ENCODE measurements at regions not wholly inside any gene's neighbourhood (a gene's known extent, or its start where the extent isn't known, plus 50 kb on each side); places are given as distances from the start of the nearest gene placed in this dataset.

DNA sequence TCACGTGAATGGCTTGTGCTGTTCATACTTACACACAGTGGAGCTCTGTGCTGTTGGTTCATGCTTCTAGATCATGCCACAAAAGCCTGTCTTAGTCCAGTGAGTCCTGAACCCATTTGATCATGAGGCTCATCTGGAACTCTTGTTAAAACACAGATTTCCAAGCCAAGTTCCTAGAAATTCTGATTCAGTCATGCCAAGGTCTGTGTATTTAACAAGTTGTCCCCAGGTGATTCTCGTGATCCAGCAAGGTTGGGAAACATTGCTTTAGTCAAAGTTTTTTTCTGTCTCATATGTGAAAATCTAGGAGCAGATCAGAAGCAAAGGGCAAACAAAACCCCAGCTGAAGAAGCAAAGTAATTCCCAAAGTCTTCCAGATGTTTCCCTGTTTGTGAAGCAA, 112.5 kb upstream of the GAS1 start:
- Histone ChIP-seq H3K27me3 (ENCODE audit: insufficient read depth, poor library complexity, severe bottlenecking) (no peaks in the 10 kb centered on the region), H3K4me3 (replicated peaks; ENCODE audit: insufficient read depth, low read length) (no peak overlapping the region), H3K27ac (replicated peaks) (no peak overlapping the region)
- TF ChIP-seq SPI1 (IDR thresholded peaks at IDR 0.05; ENCODE audit: borderline replicate concordance, low read depth) (no peak), GABPA (IDR thresholded peaks at IDR 0.05; ENCODE audit: low read depth) (no peak), POLR2AphosphoS5 (IDR thresholded peaks at IDR 0.05; ENCODE audit: low read depth) (no peak)
- TF ChIP-seq, protein P1, sequence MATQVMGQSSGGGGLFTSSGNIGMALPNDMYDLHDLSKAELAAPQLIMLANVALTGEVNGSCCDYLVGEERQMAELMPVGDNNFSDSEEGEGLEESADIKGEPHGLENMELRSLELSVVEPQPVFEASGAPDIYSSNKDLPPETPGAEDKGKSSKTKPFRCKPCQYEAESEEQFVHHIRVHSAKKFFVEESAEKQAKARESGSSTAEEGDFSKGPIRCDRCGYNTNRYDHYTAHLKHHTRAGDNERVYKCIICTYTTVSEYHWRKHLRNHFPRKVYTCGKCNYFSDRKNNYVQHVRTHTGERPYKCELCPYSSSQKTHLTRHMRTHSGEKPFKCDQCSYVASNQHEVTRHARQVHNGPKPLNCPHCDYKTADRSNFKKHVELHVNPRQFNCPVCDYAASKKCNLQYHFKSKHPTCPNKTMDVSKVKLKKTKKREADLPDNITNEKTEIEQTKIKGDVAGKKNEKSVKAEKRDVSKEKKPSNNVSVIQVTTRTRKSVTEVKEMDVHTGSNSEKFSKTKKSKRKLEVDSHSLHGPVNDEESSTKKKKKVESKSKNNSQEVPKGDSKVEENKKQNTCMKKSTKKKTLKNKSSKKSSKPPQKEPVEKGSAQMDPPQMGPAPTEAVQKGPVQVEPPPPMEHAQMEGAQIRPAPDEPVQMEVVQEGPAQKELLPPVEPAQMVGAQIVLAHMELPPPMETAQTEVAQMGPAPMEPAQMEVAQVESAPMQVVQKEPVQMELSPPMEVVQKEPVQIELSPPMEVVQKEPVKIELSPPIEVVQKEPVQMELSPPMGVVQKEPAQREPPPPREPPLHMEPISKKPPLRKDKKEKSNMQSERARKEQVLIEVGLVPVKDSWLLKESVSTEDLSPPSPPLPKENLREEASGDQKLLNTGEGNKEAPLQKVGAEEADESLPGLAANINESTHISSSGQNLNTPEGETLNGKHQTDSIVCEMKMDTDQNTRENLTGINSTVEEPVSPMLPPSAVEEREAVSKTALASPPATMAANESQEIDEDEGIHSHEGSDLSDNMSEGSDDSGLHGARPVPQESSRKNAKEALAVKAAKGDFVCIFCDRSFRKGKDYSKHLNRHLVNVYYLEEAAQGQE (IDR thresholded peaks at IDR 0.05; ENCODE audit: insufficient replicate concordance, low read depth) = no peak
- DNase-seq (ENCODE audit: low read depth in 1 of 2, low spot score in 1 of 2) = no peak

DNA sequence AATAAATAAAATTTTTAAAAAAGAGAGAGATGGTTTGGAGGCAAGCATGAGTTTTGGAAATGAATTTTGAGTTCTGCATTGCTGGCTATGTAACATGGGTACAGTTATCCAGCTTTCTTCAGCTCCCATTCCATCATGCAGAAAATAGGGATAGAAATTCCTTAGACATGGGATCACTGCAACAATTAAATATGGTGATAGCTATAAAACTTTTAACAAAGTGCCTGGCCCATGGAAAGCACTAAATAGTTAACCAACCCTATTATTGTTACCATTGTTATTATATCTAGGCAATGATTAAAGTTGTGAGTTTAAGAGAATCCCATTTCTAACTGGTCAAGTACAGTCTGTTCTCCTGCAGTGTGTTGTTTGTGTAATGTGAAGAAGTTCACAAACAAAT, 115.4 kb upstream of the GAS1 start:
- Histone ChIP-seq H3K27ac (replicated peaks) (no peak overlapping the region), H3K4me3 (replicated peaks; ENCODE audit: insufficient read depth, low read length) (no peak overlapping the region), H3K27me3 (ENCODE audit: insufficient read depth, poor library complexity, severe bottlenecking) (no peaks in the 10 kb centered on the region)
- no peak for TF ChIP-seq SPI1 (IDR thresholded peaks at IDR 0.05; ENCODE audit: borderline replicate concordance, low read depth)
- TF ChIP-seq, protein P1 (IDR thresholded peaks at IDR 0.05; ENCODE audit: insufficient replicate concordance, low read depth) = no peak
- no peak for TF ChIP-seq GABPA (IDR thresholded peaks at IDR 0.05; ENCODE audit: low read depth)
- TF ChIP-seq, protein P2, sequence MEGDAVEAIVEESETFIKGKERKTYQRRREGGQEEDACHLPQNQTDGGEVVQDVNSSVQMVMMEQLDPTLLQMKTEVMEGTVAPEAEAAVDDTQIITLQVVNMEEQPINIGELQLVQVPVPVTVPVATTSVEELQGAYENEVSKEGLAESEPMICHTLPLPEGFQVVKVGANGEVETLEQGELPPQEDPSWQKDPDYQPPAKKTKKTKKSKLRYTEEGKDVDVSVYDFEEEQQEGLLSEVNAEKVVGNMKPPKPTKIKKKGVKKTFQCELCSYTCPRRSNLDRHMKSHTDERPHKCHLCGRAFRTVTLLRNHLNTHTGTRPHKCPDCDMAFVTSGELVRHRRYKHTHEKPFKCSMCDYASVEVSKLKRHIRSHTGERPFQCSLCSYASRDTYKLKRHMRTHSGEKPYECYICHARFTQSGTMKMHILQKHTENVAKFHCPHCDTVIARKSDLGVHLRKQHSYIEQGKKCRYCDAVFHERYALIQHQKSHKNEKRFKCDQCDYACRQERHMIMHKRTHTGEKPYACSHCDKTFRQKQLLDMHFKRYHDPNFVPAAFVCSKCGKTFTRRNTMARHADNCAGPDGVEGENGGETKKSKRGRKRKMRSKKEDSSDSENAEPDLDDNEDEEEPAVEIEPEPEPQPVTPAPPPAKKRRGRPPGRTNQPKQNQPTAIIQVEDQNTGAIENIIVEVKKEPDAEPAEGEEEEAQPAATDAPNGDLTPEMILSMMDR (IDR thresholded peaks at IDR 0.05; ENCODE audit: insufficient read depth, low read length) = no peak
- TF ChIP-seq POLR2AphosphoS5 (IDR thresholded peaks at IDR 0.05; ENCODE audit: low read depth) = no peak
- no peak for DNase-seq (ENCODE audit: low read depth in 1 of 2, low spot score in 1 of 2)

DNA sequence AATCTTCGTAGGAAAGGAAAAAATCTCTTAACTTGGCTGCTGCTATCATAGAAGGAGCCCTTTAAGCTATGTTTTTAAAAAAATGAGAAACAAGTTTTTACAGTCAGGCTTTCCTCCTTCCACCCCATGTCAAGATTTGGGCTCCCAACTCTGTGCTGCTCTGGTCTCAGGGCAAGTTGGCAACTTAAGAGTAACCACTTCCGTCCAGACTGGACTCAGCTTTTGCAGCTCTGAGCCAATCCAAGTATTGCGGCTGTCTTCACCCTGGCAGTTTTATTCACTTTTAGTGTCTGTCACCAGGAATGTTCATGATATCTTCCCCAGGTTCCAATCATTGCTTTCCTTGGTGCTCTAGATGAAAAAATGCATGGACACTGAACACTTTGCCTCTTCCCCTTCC, 115.9 kb upstream of the GAS1 start:
- Histone ChIP-seq H3K4me3 (replicated peaks; ENCODE audit: insufficient read depth, low read length) (no peak overlapping the region), H3K27ac (replicated peaks) (no peak overlapping the region), H3K27me3 (ENCODE audit: insufficient read depth, poor library complexity, severe bottlenecking) (no peaks in the 10 kb centered on the region)
- no peak for TF ChIP-seq POLR2AphosphoS5 (IDR thresholded peaks at IDR 0.05; ENCODE audit: low read depth)
- no peak for TF ChIP-seq GABPA (IDR thresholded peaks at IDR 0.05; ENCODE audit: low read depth)
- TF ChIP-seq, protein P2 (IDR thresholded peaks at IDR 0.05; ENCODE audit: insufficient read depth, low read length) = no peak
- TF ChIP-seq, protein P1 (IDR thresholded peaks at IDR 0.05; ENCODE audit: insufficient replicate concordance, low read depth) = no peak
- TF ChIP-seq SPI1 (IDR thresholded peaks at IDR 0.05; ENCODE audit: borderline replicate concordance, low read depth) = no peak
- DNase-seq (ENCODE audit: low read depth in 1 of 2, low spot score in 1 of 2) = no peak
